ENCODE measurements at regions not wholly inside any gene's neighbourhood (a gene's known extent, or its start where the extent isn't known, plus 50 kb on each side); places are given as distances from the start of the nearest gene placed in this dataset.
A peak's percentile ranks its signal among the peaks of the same experiment; 100 is the strongest.
"Not testable (repeated sequence)": the region's sequence is repeated elsewhere in the genome, so short reads cannot be mapped to it uniquely, and the experiment has no call there.

DNA sequence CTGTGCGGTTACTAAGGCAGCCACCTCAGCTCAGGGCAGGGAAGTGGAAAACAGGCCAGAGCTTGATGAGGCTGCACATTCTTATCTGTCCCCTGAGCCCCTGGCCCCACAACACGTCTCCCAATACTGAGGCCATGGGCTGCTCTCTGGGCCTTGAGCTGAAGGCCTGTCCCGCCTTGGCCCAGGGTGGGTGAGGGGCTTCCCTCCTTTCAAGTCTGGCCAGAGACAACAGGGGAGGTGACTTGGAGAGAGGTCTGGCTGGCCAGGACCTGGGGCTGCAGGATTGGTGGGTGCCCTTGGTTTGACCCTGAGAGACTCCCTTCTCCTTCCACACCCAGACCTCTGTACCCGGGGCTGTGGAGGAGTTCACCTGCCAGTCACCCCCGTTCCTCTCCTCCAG, 563.8 kb downstream of the PTPRU start:
- DNase-seq = no peak

DNA sequence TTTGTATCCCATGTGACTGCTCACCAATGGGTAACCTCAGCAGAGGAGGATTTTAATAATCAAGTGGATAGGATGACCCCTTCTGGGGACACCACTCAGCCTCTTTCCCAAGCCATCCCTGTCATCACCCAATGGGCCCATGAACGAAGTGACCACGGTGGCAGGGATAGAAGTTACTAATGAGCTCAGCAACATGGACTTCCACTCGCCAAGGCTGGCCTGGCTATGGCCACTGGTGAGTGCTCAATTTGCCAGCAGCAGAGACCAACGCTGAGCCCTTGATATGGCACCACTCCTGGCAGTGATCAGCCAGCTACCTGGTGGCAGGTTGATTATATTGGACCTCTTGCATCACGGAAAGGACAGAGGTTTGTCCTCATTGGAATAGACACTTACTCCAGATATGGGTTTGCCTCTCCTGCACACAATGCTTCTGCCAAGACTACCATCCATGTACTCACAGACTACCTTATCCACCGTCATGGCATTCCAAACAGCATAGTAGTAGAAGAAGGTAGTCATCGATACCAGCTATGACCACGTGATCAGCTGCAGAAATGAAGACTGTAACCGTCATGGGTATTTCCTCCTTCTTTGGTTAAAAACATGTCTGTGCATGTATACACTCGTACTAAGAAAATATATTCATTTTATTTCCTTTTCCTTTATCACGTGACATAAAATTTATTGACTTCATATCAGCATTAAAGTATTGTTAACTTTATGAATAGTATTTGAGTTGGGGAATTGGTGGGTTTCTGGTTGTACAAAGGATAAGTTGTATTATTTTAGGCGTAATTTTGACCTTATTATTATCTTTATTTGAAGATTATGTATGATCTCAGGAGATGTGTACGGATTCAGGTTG, 562.6 kb downstream of the PTPRU start:
- no peak for DNase-seq

DNA sequence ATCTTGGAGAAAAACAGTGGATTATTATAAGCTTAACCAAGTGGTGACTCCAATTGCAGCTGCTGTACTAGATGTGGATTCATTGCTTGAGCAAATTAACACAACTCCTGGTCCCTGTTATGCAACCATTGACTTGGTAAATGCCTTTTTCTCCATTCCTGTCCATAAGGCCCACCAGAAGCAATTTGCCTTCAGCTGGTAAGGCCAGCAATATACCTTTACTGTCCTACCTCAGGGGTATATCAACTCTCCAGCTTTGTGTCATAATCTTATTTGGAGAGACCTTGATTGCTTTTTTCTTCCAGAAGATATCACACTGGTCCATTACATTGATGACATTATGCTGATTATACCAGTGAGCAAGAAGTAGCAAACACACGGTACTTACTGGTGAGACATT, 560.8 kb downstream of the PTPRU start:
- not testable (repeated sequence) for DNase-seq

DNA sequence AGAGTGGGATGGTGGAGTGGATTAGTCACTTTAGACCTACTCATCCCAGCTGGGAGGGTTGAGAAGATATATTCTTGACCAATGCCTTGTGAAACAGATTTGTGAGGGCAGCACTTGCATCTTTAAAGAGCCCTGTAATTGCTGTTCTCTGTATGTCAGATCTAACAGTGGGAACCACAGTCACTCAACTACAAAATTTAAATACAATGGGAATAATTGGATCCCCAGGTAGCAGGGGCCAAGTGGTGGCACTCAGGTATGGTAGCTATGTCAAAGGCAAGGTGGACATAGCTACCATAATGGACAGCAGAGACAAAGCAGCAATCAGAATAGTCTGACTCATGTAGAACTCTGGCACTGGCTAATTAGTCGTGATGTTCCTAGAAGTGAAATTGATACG, 559.6 kb downstream of the PTPRU start:
- not testable (repeated sequence) for DNase-seq

DNA sequence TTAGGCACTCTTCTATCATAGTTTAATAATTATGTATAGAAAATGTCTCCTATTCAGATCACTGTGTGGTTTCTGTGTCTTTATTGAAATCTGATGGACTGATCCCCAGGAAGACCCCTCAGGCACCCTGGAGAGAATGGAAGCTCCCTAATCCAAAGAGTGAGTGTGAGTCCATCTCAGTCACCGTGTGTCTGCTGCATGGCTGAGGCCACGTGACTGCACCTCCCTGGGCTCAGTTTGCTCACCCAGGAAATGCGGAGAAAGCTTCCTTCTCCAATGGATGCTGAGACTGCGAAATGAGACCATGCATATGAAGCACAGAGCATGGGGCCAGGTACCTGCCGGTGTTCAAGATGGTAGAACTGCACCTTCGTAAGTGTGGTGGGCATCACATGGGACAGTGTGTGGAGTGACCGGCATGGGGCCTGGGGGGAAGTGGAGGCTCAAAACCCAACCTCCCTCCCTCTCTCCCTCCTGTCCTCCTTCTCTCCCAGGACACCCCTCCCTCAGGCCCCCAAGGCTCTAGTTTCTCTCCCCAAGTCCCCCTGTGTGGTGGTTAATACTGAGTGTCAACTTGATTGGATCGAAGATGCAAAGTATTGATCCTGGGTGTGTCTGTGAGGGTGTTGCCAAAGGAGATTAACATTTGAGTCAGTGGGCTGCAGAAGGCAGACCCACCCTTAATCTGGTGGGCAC, 557.5 kb downstream of the PTPRU start:
- DNase-seq = no peak

DNA sequence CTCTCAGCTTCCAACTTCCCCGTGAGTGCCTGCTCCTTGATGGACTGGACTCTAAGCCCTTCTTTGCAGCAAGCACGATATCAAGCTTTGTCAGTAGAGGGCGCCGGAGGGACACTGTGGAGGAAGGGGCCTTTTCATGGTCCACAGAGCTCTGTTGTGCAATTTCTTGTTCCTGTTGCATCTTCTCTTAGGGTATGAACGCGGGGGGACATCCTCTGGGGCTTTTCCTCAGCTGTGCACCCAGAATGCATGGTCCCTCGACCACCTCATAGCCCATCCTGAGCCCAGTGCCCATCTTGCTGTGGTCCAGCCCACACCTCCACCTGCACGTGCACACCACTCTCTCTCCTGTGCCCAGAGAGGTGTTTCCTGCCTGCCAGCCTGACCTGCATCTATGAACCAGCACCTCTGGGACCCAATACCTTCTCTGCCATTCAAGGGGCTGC, 556.8 kb downstream of the PTPRU start:
- peak; percentile 37 to 62 for DNase-seq

DNA sequence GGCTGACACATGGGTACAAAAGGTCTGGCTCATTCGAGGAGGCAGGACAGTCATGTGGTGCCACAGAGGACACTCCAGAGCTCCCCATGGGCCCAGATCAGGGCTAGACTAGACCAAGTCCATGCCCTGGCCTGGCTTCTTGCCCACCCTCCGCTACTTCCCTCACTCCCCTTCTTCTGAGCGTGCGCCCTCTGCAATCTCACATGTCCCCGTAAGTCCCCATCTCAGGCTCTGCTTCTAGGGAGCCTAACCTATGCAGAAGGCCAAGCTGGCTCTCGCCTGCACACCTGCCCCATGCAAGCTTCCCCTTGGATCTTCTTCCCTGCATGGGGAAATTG, 553.6 kb downstream of the PTPRU start:
- DNase-seq = no peak

DNA sequence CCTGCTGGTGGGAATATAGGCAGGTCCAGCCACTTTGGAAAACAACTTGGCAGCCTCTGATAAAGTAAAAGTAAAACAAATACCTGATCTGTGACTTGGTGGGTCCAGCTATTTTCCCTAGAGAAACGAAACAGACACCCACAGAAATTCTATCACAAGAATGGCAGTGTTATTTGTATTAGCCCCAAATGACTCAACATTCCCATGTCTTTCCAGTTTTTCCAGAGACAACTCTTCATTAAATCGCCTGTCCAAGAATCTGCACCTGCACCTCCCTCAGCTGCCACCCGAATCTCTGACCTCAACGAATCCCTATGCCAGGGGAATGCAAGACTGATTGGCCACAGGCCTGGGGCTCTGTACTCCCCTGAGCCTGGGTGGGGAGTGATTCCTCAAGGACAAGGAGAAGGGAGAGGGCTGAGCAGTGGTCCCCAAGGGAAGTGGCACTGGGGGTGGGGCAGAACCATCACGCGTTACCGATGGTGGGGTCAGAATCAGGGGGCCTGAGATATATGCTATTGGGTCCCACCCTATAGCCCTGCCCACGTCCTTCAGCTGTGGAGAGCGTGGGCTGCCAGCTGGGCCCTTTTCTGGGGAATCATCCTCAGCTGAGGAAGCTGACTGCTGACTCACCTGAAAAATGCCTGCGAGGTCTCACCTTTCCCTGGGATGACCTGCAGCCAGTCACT, 553.0 kb downstream of the PTPRU start:
- DNase-seq = no peak

DNA sequence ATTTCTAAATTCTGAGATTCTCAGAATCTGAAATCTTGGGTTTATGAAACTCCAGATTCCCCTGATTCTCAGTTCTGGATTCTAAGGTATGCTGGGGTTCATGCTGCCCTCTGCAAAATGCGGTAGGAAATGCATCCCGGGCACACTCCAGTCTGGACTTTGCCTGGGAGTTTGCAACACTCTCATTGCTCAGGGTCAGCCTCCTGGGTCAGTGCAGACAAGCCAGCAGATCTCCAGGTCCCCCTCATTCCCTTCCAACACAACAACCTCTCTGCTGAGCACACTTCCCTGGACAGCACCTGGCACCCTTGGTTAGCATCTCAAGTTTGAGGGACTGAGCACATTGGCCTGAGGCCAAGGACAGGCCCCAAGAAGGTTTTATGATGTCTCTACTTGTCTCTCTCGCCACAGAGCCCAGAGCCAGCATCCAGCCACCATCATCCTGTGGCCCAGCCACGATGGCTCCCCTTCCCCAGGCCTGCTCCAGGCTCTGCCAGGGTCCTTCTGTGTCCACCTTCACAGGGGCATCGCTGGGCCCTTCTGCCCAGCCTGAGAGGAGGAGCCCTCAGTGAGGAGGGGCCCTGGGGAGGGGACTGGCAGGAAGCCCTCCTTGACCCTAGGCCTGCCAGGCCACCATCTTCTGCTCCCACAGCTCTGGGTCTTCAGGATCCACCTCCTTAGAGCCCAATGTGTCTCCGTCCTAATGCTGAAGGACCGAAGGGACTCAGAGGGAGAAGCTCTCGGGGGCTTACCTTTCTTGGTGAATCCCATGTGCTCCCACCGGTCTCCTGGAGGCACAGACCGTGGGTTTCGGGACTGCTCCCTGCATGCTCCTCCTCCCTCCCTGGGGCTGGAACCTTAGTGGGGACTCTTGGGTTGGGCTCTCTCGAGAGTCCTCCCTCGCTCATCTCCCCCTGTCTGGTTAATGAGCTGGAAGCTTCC, 550.7 kb downstream of the PTPRU start:
- no peak for DNase-seq

DNA sequence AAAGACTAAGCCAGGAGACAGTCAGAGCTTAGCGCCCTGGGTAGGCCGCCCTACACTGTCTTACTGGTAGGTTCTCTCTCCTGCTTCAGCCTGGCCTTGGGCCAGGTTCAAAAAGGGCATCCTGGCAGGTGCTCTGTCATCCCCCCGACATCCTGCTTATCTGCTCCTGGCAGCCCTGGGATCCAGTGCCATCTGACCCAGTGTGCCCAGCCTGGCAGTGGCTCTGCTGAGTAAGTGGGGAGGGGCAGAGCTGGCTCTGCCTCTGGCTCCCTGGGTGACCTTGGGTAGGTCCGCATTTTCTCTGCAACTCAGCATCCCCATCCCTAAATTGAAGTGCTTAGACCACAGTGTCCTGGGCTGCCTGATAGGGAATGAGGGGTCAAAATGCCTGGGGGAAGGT, 549.9 kb downstream of the PTPRU start:
- DNase-seq = no peak

DNA sequence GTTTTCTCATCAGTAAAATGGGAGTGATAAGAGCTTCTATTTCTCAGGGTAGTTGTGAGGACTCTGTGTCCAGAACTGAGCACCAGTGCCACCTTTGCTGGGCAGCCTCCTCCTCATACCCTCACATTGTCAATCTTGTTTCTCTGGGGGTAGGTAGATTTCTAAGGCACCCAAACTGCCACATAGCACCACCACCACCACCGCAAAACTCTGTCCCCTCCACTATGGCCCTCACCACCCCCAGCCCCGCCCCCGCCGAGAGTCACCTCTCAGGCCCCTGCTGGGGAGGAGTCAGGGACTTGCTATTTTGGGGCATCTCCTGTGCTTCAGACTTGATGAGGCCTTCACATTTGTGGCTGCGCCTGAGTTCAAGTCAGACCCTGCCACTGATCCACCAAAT, 549.2 kb downstream of the PTPRU start:
- no peak for DNase-seq

DNA sequence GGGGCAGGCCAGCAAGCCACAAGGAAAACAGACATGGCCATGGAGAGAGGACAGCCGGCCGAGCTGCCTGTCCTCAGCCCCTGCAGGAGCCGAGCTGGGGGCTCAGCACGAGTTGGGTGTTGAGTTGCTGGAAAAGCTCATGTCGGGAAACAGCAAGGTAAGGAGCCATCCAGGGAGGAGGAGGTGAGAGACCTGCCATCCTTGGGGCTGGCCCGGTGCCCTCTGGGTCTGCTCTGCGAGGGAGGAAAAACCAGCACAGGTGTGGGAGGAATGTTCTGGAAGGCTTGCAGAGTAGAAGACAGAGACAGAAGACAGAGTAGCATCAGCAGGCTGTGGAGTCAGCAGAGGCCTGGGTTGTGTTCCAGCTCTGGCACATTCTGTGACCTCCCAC, 548.8 kb downstream of the PTPRU start:
- DNase-seq = no peak

DNA sequence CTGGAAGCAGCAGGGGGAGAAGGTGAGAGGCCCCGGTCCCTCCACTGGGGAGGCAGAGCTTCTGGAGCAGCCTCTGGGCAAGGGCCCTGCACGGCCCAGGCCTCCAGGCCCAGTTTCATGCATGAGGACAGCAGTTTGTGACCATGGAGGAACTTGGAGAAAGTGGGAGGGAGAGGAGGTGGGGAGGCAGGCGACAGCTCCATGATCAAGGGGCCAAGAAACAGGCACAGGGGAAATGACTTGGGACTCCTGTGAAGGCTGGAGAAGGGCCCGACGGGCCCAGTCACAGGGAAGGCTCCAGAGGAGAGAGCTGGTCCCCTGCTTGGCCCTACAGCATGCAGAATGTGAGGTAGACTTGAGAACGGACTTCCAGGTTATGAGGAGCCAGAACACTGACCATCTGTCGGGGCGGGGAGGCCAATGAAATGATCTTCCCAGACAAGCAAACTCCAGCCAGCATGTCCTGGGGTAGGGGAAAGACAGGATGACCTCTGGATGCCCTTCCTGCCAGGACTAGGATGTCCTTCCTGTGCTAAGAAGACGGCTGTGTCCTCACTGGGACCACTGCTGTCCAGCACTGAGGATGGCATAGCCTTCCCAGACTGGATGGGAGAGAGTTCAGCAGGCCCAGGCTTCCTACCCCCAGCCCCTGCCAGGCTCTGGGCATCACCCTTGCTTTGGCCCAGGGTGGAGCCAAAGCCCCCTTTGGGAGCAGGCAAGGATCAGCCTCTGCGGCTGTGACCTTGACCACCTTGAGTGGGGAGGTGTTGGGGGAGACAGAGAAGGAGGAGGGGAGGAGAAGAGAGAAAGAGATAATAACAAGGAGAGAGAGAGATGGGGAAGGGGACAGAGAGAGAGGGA, 548.2 kb downstream of the PTPRU start:
- no peak for DNase-seq

DNA sequence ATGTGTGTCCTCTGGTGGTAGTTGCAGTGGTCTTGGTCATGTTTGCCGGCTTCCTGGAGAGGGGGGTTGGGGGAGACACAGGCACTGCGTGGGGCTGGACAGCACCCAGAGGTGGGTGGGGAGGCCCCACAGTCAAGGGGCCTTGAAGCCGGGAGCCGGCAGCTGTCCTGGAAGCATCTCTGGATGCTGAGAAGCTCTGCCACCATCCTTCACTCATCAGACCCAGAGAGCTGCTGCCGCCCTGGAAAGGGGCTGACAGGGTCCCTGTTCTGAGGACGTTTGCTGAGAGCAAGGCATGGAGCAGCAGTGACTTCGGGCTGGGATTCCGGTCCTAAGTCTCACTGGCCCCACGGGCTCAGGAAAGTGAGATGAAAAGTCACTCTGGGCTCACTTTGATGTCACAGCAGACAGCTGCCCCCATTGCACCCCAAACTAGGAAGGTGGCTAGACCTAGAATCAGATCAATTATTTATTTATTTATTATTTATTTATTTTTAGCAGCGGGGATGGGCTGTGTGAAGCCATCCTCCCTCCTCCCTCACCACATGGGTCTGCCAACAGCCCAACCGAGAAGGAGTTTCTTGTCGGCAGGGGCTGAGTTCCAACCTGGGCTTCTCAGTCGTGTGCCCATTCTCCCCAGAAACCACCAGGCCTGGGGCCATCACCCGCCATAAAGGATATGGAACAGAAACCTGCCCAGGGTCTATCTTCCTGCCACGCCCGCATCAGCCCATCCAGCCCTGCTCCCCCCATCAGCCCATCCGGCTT, 547.4 kb downstream of the PTPRU start:
- no peak for DNase-seq

DNA sequence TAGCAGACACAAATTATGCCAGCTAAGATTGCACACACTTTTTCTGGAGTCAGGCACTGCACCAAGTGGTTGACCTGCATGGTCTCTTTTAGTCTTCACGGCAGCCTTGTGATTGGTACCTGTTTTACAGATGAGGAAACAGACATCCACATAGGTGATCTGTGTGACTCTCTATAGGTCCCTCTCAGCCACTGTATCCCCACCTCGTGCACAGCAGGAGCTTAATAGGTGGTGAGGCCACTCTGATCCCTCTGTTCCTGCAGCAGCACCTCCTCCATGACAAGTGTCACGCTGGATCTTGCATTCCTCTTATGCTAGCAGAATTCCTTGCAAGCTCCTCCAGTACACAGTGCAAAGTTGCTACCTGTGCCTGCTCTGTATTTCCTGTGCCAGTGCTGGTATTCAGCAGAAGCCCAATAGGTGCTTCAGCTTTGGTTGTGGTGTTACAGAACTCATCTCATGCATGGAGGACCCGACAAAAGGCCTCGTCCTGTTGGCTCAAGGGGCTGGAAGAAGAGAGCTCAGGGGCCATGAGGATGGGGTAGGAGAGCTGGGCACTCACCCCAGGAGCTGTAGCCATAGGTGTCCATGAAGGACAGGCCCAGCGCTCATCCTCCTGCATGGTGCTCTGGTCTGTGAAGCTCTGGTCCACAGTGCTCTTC, 546.7 kb downstream of the PTPRU start:
- DNase-seq = no peak

DNA sequence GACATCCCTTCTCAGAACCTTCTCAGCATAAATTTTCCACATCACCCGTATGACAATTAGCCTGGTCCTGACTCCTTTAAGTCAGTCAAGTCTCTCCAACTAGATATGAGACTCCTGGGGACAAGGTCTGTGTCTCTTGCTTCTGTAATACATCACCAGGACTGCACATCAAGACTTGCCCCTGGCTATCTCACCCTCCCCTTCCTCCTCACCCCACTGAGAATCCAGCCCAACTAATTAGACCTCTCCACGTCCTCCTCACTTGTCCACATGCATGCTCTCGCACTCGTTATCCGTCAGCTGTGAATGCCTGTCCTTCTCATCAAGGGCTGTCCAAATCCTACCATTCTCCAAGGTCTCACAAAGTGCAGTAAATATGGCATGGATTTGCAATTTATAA, 542.8 kb downstream of the PTPRU start:
- DNase-seq = no peak

DNA sequence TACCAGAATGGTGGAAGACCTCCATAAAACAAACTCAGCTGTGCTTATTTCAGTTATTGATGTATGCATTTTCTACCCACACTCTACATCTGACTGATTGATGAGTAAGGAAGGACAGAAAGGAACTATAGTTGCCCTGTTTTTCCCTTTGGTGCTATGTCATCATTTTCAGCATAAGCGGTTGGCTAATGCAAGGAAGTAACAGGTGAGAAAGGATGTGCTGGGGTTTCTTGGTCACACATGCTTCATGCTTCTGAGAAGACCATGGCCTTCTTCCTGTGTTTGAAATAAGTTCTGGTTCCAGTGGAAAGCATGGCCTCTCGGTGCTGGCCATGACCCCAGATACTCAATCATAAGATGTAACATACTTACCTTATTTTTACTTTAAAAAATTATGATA, 541.2 kb downstream of the PTPRU start:
- DNase-seq = no peak

DNA sequence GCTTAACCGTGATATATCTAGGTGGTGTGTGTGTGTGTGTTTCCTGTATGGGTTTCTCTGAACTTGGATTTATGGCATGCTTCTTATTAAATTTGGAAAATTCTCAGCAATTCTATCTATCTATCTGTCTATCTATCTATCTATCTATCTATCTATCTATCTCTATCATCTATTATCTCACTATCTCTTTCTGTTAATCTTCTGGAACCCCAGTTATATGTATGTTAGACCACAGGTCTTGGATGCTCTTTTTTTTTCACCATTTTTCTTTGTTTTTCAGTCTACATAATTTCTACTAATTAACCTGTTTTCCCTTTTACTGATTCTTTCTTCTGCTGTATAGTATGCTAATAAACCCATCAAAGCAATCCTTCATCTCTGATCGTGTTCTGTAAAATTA, 538.0 kb downstream of the PTPRU start:
- no peak for DNase-seq

DNA sequence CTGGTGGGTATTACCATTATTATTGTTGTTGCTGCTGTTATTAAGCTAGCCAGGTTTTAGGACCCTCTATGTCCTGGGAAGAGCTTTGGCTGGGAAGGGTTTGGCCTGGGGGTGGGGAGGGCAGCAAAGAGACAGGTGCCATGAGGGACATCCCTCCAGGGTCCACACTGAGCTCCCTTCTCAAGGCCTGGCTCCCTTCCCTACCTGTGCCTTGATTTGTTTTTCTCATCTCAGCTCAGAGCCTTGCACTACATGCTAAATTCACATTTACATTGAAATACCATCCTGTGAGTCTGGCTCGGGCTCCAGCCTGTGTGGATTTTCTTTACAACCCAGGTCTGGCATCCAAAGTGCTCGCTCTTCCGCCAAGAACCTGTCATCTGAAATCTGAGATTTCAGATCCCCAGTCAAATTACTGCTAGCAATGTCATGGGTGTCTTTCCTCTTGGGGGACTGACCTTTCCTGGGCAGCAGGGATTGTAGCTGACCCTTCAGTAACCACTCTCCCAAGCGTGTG, 536.3 kb downstream of the PTPRU start:
- no peak for DNase-seq

DNA sequence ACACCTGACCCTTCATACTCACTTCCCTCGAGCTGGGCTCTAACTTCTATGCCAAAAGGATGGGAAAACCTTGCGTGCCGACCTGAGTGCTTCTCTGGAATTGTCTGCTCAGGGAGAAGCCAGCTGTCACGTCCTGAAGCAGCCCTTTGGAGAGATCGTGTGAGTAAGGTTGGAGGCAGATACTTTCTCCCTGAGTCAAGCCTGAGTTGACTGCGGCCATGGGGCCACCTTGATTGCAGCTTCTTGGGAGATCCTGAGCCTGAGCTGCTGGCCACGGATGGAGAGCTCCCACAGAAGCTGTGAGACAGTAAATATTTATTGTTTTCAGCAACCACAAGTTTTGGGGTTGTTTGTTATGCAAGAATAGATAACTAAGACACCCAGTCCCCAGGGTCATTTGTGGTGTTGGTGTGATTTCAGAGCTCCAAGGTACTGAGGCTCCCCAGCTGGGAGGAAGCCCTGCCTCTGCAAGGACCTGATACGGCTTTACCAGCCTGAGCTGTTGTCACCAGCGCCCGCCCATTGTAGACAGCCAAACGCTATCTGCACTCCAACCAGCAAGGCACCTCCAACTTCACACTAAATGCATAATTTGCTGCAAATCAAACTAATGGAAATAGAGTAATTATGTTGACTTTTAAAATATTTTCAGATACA, 531.6 kb downstream of the PTPRU start:
- DNase-seq = no peak

Measured in bone marrow (tissue), 2 donors.